Activated naive CD8-positive, alpha-beta T cell (primary cell): ENCODE measurements at regions not wholly inside any gene's neighbourhood (a gene's known extent, or its start where the extent isn't known, plus 50 kb on each side); places are given as distances from the start of the nearest gene placed in this dataset.
"Not testable (repeated sequence)": the region's sequence is repeated elsewhere in the genome, so short reads cannot be mapped to it uniquely, and the experiment has no call there.

Experiments used
- H3K27ac Mint-ChIP-seq: one replicate; pipeline ENCODE4 v1.8.0; 2021; ENCODE audit warnings: mixed read lengths
- H3K27me3 Mint-ChIP-seq: one replicate; pipeline ENCODE4 v1.8.0; 2021; ENCODE audit warnings: mixed read lengths
- H3K36me3 Mint-ChIP-seq: one replicate; pipeline ENCODE4 v1.8.0; 2021; ENCODE audit warnings: mixed read lengths
- H3K4me1 Mint-ChIP-seq: one replicate; pipeline ENCODE4 v1.8.0; 2021; ENCODE audit warnings: low read depth, mixed read lengths
- H3K4me3 Mint-ChIP-seq: one replicate; pipeline ENCODE4 v1.8.0; 2021; ENCODE audit warnings: mild to moderate bottlenecking, mixed read lengths
- H3K9me3 Mint-ChIP-seq: one replicate; pipeline ENCODE4 v1.8.0; 2021; ENCODE audit warnings: low read depth, mixed read lengths

GRCh38 chr7:96770758-96771157 lies 61.1 kb upstream of the SEM1 start:
- Mint-ChIP-seq H3K9me3 (no peaks in the 10 kb centered on the region), H3K36me3 (no peaks in the 10 kb centered on the region), H3K4me1 (no peaks in the 10 kb centered on the region), H3K27me3 (peaks cover 28% of the 10 kb centered on the region), H3K27ac (no peak overlapping the region), H3K4me3 (no peak overlapping the region)

GRCh38 chr7:96772139-96772694 lies 62.6 kb upstream of the SEM1 start:
- Mint-ChIP-seq H3K36me3 (no peaks in the 10 kb centered on the region), H3K4me3 (no peak overlapping the region), H3K4me1 (no peaks in the 10 kb centered on the region), H3K9me3 (no peaks in the 10 kb centered on the region), H3K27me3 (peaks cover 28% of the 10 kb centered on the region), H3K27ac (no peak overlapping the region)

GRCh38 chr7:96773483-96773882 lies 63.8 kb upstream of the SEM1 start:
- Mint-ChIP-seq H3K27ac (no peak overlapping the region), H3K4me1 (no peaks in the 10 kb centered on the region), H3K36me3 (no peaks in the 10 kb centered on the region), H3K4me3 (no peak overlapping the region), H3K9me3 (no peaks in the 10 kb centered on the region), H3K27me3 (peaks cover 25% of the 10 kb centered on the region)

GRCh38 chr7:96774358-96774757 lies 64.7 kb upstream of the SEM1 start:
- Mint-ChIP-seq H3K4me3 (no peak overlapping the region), H3K27me3 (peaks cover 23% of the 10 kb centered on the region), H3K4me1 (no peaks in the 10 kb centered on the region), H3K27ac (no peak overlapping the region), H3K36me3 (no peaks in the 10 kb centered on the region), H3K9me3 (no peaks in the 10 kb centered on the region)

- Mint-ChIP-seq H3K4me1 (no peaks in the 10 kb centered on the region), H3K9me3 (no peaks in the 10 kb centered on the region), H3K36me3 (no peaks in the 10 kb centered on the region), H3K4me3 (no peak overlapping the region), H3K27ac (no peak overlapping the region), H3K27me3 (peaks cover 20% of the 10 kb centered on the region)
Observed at GRCh38 chr7:96775046-96775445, 65.4 kb upstream of the SEM1 start.

GRCh38 chr7:96778263-96778662 lies 68.6 kb upstream of the SEM1 start:
- Mint-ChIP-seq H3K27ac (no peak overlapping the region), H3K36me3 (no peaks in the 10 kb centered on the region), H3K4me1 (peaks cover 5% of the 10 kb centered on the region), H3K4me3 (no peak overlapping the region), H3K27me3 (peaks cover 9% of the 10 kb centered on the region), H3K9me3 (no peaks in the 10 kb centered on the region)

- no peak overlapping the region for H3K27ac Mint-ChIP-seq
- peaks cover 5% of the 10 kb centered on the region for H3K4me1 Mint-ChIP-seq
- no peaks in the 10 kb centered on the region for H3K36me3 Mint-ChIP-seq
- no peaks in the 10 kb centered on the region for H3K9me3 Mint-ChIP-seq
- no peak overlapping the region for H3K4me3 Mint-ChIP-seq
- H3K27me3 Mint-ChIP-seq = peaks cover 2% of the 10 kb centered on the region
Observed at GRCh38 chr7:96781919-96782318, 72.3 kb upstream of the SEM1 start.

GRCh38 chr7:96782686-96783298 lies 73.1 kb upstream of the SEM1 start:
- H3K4me1 Mint-ChIP-seq = not testable (repeated sequence)

GRCh38 chr7:96784597-96784996 lies 75.0 kb upstream of the SEM1 start:
- H3K4me1 Mint-ChIP-seq = peaks cover 5% of the 10 kb centered on the region
- H3K36me3 Mint-ChIP-seq = no peaks in the 10 kb centered on the region
- no peaks in the 10 kb centered on the region for H3K9me3 Mint-ChIP-seq
- no peak overlapping the region for H3K4me3 Mint-ChIP-seq
- peaks cover 3% of the 10 kb centered on the region for H3K27me3 Mint-ChIP-seq
- no peak overlapping the region for H3K27ac Mint-ChIP-seq

More at GRCh38 chr7:96782686-96783298, 73.1 kb upstream of the SEM1 start:
- not testable (repeated sequence) for H3K27ac Mint-ChIP-seq, H3K4me3 Mint-ChIP-seq, H3K36me3 Mint-ChIP-seq, H3K9me3 Mint-ChIP-seq, H3K27me3 Mint-ChIP-seq

GRCh38 chr7:96786261-96786997 lies 76.8 kb upstream of the SEM1 start:
- Mint-ChIP-seq H3K9me3 (no peaks in the 10 kb centered on the region), H3K27me3 (peaks cover 3% of the 10 kb centered on the region), H3K4me3 (no peak overlapping the region), H3K4me1 (peaks cover 5% of the 10 kb centered on the region), H3K36me3 (no peaks in the 10 kb centered on the region), H3K27ac (no peak overlapping the region)

- Mint-ChIP-seq H3K4me3 (no peak overlapping the region), H3K27ac (no peak overlapping the region), H3K36me3 (no peaks in the 10 kb centered on the region), H3K27me3 (peaks cover 7% of the 10 kb centered on the region), H3K9me3 (no peaks in the 10 kb centered on the region), H3K4me1 (peaks cover 2% of the 10 kb centered on the region)
Observed at GRCh38 chr7:96786998-96787395, 77.4 kb upstream of the SEM1 start.

GRCh38 chr7:96789914-96790313 lies 80.3 kb upstream of the SEM1 start:
- Mint-ChIP-seq H3K27ac (no peak overlapping the region), H3K36me3 (no peaks in the 10 kb centered on the region), H3K4me1 (no peaks in the 10 kb centered on the region), H3K9me3 (no peaks in the 10 kb centered on the region), H3K27me3 (peaks cover 12% of the 10 kb centered on the region), H3K4me3 (no peak overlapping the region)

GRCh38 chr7:96792115-96792514 lies 82.5 kb upstream of the SEM1 start:
- H3K27me3 Mint-ChIP-seq = peaks cover 13% of the 10 kb centered on the region
- H3K4me1 Mint-ChIP-seq = no peaks in the 10 kb centered on the region
- H3K27ac Mint-ChIP-seq = no peak overlapping the region
- H3K9me3 Mint-ChIP-seq = no peaks in the 10 kb centered on the region
- H3K36me3 Mint-ChIP-seq = no peaks in the 10 kb centered on the region
- no peak overlapping the region for H3K4me3 Mint-ChIP-seq

GRCh38 chr7:96794063-96794462 lies 84.4 kb upstream of the SEM1 start:
- H3K36me3 Mint-ChIP-seq = no peaks in the 10 kb centered on the region
- H3K9me3 Mint-ChIP-seq = no peaks in the 10 kb centered on the region
- H3K4me1 Mint-ChIP-seq = no peaks in the 10 kb centered on the region
- no peak overlapping the region for H3K27ac Mint-ChIP-seq
- peaks cover 23% of the 10 kb centered on the region for H3K27me3 Mint-ChIP-seq
- H3K4me3 Mint-ChIP-seq = no peak overlapping the region

GRCh38 chr7:96800122-96800521 lies 90.5 kb upstream of the SEM1 start:
- H3K9me3 Mint-ChIP-seq = no peaks in the 10 kb centered on the region
- H3K4me1 Mint-ChIP-seq = no peaks in the 10 kb centered on the region
- H3K27ac Mint-ChIP-seq = no peak overlapping the region
- no peak overlapping the region for H3K4me3 Mint-ChIP-seq
- H3K27me3 Mint-ChIP-seq = peaks cover 23% of the 10 kb centered on the region
- no peaks in the 10 kb centered on the region for H3K36me3 Mint-ChIP-seq

- no peak overlapping the region for H3K27ac Mint-ChIP-seq
- H3K9me3 Mint-ChIP-seq = no peaks in the 10 kb centered on the region
- no peaks in the 10 kb centered on the region for H3K36me3 Mint-ChIP-seq
- H3K4me1 Mint-ChIP-seq = no peaks in the 10 kb centered on the region
- peaks cover 23% of the 10 kb centered on the region for H3K27me3 Mint-ChIP-seq
- no peak overlapping the region for H3K4me3 Mint-ChIP-seq
Observed at GRCh38 chr7:96800824-96801223, 91.2 kb upstream of the SEM1 start.
